HTR-8/SVneo (cell line): ENCODE measurements at regions not wholly inside any gene's neighbourhood (a gene's known extent, or its start where the extent isn't known, plus 50 kb on each side); places are given as distances from the start of the nearest gene placed in this dataset.
"Not testable (repeated sequence)": the region's sequence is repeated elsewhere in the genome, so short reads cannot be mapped to it uniquely, and the experiment has no call there.

Experiments used
- DNase-seq: peaks from one replicate; pipeline ENCODE4 v3.0.0; 2011; ENCODE audit warnings: low spot score, mixed read lengths; ENCODE audit not compliant: insufficient read length
- FAIRE-seq: peaks from 2 replicates; lab custom pipeline; 2011; peaks lifted over from hg19 to GRCh38; lab: Jason Lieb, UNC

DNA sequence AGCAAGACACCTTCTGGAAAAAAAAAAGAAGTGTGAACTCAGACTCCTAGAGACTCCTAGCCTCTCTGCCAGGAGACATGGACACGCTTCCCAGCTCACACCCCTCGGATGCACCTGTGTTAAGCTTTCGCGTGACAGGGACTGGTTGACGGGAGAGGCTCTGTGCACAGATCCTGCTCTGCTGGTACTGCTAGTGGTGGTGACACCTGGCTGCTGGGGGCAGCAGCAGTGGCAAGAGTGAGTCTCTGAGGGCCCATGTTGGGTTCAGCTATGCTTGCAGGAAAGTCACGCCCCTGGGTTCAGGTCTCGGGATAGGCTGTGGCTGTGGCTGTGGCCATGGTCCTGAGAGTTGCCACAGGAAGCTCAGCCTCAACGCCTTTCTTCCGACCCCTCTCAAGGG is 81.1 kb downstream of the XRCC2 start:
- DNase-seq, result no peak
- no peak for FAIRE-seq

DNA sequence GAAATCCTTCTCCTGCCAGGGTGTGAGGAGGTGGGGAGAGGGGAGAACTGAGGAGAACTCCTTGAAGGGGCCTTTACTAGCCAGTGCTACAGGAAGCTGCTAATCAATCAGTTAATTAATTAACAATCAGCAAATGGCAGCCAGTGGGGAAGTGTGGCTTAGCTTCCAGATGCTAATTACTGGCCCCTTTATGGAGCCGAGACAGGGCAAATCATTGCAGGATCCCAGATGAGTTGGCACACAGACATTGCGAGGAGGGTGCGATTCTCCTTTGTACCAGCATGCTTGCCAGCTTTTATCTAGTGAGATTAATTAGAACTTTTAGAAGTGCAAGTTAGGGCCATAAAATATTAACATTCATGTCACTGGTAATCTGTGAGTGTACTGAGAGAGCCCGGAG is 84.0 kb downstream of the XRCC2 start:
- FAIRE-seq (no peak), DNase-seq (no peak)

DNA sequence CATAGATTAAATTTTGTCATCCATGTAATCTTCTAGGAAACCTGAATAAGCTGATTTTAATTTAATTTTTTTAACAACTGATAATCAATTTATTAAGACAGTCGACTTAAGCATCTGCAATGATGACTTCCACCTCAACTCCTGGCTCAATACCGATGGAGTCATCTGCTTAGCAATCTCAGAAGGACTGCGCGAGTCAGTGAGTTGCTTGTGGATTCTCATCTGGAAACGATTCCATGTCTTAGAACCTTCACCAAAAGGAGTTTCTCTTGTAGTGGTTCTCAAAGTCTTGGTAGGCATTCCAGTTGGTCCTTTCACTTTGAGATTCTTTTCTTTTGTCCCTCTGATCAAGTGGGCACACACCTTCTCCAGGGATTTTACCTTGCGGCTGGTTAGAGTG is 85.5 kb downstream of the XRCC2 start:
- FAIRE-seq, result no peak

DNA sequence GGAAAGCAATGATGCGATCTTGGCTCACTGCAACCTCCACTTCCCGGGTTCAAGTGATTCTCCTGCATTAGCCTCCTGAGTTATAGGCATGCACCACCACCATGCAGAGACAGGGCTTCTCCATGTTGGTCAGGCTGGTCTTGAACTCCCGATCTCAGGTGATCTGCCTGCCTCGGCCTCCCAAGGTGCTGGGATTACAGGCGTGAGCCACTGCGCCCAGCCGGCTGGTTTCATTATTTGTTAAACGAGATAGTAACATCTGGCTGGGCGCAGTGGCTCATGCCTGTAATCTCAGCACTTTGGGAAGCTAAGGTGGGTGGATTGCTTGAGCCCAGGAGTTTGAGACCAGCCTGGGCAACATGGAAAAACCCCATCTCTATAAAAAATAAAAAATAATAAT is 86.1 kb downstream of the XRCC2 start:
- not testable (repeated sequence) for FAIRE-seq, DNase-seq

More for the DNA sequence above, 85.5 kb downstream of the XRCC2 start:
- no peak for DNase-seq

DNA sequence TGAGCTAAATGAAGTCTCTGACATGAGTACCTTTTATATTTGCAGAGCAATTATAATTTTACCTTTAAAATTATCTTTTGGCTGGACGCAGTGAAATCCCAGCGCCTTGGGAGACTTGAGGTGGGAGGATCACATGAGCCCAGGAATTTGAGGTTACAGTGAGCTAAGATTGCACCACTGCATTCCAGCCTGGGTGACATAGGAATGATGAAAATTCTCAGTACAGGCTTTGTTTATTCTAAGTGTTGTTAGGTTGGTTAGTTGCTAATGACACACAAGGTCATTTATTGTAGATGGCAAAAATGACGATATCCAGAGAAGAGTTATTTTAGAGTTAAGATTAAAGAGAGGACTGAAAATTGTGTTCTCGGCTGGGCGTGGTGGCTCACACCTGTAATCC is 87.6 kb downstream of the XRCC2 start:
- DNase-seq (peak; percentile 42), FAIRE-seq (no peak)

DNA sequence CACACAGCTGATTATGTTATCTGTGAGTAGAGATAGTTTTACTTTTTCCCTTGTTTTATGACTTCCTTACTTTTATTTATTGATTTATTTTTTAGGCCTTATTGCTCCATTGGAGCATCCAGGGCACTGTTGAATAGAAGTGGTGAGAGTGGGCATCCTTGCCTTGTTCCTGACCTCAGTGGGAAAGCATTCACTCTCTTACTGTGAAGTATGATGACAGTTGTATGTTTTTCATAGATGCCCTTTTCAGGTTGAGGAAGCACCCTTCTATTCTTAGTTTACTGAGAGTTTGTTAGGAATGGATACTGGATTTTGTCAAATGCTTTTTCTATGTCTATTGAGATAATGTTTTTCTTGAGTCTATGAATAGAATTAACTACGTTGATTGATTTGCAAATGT is 88.6 kb downstream of the XRCC2 start:
- FAIRE-seq (no peak), DNase-seq (no peak)

DNA sequence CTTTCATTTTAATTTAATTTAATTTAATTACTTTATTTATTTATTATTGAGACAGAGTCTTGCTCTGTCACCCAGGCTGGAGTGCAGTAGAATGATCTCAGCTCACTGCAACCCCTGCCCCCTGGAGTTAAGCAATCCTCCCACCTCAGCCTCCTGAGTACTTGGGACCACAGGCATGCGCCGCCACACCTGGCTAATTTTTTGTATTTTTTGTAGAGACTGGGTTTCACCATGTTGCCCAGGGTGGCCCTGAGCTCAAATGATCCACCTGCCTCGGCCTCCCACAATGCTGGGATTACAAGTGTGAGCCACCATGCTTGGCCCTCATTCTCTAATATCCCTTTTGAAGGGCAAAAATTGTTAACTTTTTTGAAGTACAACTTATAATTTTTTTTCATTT is 92.9 kb downstream of the XRCC2 start:
- no peak for FAIRE-seq

DNA sequence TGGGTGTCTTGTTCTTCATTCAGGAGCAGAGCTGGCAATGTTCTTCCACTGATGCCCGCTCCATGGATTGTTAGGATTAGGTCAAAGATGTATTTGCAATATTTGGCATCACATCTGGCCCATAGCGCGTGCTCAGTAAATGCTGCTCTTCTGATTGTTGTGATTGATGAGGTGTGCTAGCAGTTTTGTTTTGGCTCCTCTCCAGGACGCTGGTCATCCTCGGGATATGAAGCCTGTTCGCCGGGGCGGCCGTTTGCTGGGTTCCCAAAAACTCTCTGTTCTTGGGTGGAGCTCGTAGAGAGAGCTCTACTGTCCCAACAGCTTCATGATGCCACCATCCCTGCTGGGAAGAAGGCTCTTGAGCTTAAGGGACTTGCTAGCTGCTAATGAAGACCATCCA is 96.9 kb downstream of the XRCC2 start:
- FAIRE-seq (no peak), DNase-seq (no peak)

More for the DNA sequence above, 92.9 kb downstream of the XRCC2 start:
- DNase-seq, result no peak

DNA sequence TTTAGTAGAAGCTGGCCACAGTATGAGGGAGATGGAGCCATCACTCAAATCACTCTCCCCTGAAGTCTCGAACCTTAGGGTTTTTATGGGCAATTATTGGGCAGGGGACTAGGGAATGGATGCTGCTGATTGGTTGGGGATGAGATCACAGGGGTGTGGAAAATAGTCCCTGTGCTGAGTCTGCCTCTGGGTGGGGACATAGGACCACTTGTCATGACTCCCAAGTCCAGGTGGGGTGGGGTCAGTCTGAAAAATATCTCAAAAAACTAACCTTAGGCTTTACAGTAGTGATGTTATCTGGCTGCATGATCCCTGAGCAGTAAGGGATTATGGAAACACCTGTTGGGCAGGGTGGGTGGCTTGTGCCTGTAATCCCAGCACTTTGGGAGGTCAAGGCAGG is 98.6 kb downstream of the XRCC2 start:
- DNase-seq (no peak), FAIRE-seq (no peak)

DNA sequence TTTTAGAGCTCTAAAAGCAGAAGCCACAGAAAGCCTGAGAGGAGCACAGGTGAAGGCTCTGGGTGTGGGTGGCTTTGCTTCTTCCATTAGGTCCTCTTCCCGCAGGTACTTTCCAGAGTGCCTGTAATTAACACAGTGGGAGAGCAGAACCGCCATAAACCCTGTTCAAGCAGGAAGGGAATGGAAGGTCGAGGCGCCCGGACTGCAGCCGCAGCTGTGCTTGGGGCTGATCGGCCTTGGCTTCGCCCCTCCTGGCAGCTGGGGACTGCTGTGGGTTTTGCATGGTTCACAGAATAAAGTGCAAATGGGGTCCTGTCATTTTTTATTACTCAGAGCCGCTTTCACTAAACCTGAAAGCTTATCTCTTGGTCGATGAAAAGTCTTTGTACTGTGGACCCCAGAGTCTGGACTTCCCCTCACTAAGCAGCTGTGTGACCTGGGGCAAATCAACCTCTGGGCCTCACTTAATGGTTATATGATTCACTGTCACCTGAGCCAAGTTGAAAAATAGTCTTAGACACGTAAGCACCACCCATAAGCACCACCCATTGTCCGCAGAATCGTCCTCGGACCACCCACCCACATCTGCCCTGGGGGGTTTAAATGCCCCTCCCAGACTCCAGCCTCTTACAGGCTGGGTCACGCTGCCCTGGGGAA is 100.9 kb downstream of the XRCC2 start:
- no peak for FAIRE-seq

DNA sequence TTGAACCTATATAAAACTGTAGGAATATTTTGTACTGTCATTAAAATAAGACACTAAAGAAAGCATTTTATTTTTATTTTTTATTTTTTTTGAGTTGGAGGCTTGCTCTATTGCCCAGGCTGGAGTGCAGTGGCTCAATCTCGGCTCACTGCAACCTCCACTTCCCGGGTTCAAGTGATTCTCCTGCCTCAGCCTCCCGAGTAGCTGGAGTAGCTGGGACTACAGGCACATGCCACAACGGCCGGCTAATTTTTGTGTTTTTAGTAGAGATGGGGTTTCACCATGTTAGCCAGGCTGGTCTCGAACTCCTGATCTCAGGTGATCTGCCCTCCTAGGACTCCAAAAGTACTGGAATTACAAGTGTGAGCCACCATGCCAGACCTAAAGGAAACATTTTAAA is 102.8 kb downstream of the XRCC2 start:
- FAIRE-seq, result not testable (repeated sequence)

More for the DNA sequence above, 100.9 kb downstream of the XRCC2 start:
- DNase-seq, result no peak

DNA sequence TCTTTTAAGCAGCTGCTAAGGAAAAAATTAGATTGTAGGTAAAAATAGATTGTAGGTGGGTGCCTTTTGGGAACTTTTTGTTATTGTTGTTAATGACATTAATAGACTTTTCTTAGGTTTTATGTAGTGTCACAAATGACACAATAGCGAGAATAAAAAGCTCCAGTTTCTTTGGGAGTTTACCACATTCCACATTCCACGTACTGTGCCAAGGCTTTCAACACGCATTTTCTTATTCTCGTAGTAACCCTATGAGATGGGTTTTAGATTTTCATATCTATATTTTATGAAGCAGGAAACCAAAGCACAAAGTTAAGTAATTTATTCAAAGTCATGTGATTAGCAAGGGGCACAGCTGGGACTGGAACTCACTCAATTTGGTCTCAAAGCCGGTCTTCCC is 103.8 kb downstream of the XRCC2 start:
- no peak for DNase-seq
- no peak for FAIRE-seq

More for the DNA sequence above, 102.8 kb downstream of the XRCC2 start:
- not testable (repeated sequence) for DNase-seq

DNA sequence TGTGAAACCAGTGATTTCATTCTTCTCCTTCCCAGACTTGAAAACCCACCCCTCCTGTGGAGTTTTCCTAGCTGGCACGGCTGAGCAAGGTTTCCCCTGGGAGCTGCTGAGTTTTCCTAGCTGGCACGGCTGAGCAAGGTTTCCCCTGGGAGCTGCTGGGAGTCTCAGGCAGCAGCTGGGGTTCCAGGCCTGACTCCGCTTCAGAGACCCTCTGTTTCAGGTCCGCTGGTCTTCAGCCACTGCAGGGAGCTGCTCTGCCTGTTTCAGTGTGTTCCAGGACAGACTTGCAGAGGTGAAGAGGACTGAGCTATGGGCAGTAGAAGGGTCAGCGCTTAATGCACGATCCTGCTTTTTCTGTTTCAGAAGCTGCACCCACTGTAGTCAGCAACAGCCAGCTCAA is 104.9 kb downstream of the XRCC2 start:
- DNase-seq (no peak), FAIRE-seq (no peak)

DNA sequence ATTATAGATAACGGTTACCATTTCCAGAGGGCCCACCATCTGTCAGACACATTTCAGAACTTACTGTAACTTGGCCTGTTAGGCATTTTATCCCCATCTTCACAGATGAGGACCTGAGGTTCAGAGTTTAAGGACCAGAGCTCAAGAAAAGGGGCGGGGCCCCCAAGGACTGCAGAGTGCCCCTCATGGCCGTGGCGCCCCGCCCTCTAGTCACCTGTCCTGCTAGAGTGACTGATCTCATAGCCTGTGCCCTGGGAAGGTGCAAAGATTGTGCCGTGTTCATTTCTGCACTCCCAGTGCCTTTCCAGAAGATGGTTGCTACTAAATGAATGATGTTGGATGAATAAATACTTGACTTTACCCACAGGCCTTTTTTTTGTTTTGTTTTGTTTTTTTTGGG is 107.0 kb downstream of the XRCC2 start:
- DNase-seq, result no peak
- no peak for FAIRE-seq

DNA sequence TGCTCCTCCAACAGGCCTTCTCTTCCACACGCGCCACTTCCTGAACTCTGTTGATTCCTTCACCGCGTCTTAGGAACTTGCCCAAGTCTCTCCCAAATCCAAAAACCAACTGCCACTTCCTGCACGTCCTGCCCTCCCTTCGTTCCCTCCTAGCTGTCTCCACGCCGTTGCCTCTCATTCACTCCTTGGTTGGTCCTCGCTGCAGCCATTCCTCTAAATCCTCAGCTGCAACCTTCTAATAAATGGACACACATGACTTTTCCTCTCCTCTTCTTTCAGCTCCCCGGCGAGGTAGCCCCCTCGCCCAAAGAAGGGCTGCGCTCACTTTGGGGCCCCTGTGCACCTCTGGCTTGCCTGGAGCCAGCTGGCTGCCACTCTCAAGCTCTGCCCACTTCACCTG is 110.2 kb downstream of the XRCC2 start:
- FAIRE-seq (no peak), DNase-seq (no peak)

DNA sequence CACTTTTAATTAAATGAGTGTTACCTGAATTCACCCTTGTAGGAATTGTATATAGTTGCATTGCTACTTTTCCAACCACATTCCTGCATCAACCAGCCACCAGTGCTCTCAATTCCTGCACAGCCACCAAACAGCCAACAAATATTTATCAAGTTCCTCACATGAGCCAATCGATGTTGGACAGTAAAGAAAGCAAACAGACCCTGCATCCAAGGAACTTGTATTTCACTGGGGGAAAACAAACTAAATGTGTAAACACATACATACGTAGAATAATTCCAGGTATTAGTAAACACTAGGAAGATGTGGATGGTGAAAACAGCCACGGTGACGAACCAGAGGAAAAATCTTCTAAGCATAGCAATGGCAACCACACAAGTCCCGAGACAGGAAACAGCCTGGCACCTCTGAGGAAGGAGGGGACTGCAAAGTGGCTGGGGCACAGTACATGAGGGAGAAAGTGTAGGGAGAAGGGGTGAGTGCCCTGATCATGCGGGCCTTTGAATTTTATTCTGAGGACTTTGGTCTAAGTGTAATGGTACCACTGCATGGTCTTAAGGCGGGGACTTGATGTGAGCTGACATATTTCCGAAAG is 111.2 kb downstream of the XRCC2 start:
- DNase-seq (no peak), FAIRE-seq (no peak)

DNA sequence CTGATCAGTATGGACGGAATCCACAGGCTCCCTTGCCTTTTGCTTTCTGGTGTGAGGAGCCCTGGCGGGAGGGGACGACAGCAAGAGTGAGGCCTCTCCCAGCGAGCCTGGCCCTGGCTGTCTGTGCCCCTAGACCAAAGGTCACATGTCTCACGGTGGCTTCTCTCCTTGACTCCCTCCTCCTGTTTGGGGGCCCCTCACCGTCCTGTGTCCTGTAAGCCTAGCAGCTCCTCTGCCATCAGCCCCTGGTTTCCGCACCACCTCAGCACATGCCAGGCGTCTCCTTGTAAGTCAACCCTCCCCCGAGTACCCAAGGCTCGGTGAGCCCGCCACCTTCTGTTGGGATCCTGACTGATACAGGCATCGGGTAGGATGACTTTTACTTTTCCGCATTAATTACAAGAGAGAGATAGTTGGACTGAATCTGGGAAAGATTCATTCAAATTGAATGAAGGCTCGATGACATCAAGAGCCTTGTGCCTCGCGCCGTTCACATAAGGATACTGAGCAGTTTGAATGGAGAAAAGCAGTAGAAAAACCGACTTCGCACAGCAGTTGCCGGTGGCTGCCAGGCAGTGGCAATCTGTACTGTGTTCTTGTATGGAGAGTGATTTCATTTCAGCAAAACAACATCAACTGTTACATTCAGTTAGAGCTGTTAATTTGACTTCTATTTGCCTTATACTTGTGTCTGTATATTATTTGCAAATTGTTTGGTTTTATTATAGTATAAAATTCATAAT is 119.8 kb downstream of the XRCC2 start:
- FAIRE-seq (no peak), DNase-seq (no peak)

DNA sequence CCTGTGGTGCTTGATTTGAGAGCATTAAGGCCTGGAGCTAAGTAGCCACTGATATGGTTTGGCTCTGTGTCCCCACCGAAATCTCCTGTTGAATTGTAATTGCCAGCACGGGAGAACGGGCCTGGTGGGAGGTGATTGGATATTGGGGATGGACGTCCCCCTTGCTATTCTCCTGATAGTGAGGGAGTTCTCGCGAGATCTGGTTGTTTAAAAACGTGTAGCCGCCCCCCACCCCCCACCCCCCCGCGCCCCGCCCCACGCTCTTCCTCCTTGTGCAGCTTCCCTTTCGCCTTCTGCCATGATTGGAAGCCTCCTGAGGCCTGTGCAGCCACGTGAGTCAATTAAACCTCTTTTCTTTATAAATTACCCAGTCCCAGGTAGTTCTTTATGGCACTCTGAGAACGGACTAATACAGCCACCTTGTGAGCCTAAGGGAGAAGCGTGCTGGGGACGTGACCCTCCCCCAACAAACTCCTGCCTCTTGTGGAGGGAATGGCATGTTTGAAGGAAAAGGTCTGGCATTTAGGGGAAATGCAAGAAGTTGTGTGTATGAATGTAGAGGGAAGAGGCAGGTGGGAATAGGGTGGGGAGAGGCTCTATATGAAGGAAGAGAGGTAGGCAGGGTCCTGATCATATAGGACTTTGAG is 118.0 kb upstream of the KMT2C start:
- DNase-seq (no peak), FAIRE-seq (no peak)

DNA sequence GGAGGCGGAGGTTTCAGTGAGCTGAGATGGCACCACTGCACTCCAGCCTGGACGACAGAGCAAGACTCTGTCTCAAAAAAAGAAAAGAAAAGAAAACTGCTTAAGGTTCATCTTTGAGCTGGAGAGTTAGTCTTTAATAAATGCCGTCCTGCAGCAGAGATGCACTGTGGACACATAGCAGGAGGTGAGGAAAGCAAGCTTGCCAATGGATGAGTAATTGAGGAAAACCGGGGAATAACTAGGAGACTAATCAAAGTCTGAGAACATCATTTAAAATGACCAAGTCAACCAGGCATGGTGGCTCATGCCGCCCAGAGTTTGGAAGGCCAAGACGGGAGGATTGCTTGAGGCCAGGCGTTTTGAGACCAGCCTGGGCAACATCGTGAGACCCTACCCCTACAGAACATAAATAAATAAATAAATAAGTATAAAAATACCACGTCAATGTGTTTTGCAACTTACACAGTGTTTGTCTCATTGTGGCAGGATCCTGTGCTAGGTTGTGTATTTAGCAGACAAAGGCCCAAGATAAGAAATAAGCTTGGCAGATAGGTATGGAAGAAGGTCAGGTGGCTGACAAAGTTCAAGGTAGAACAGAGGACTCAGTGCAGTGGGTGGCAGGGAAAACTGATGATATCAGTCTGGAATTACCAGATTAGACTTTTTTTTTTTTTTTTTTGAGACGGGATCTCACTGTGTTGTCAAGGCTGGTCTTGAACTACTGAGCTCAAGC is 115.7 kb upstream of the KMT2C start:
- FAIRE-seq, result no peak
- DNase-seq, result no peak

DNA sequence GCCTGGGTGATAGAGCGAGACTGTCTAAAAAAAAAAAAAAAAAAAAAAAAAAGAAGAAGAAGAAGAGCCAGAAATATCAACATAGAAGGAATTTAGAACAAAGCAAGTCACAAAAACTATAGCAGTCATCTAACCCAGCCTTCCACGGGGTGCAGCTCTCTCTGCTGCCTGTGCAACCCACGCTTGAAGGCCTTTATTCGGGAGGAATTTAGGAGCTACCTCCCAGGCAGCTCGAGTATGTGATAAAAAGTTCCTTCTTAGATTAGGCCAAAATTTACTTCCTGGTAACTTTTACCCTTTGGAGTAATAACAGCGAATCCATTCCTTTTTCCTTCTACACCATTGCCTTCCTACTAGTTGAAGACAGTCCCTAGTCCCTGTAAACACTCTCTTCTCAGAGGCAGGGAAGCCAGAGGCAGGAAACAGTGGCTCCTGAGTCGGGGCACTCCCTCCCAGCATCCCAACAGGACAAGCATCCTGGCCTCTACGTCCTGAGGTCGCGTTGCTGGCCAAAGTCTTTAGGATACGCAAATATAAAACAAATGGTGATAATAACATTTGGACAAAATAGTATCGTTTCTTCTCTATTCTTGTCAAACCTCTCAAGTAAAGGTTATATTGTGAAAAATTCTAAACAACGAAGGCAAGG is 109.3 kb upstream of the KMT2C start:
- no peak for DNase-seq
- no peak for FAIRE-seq
